ENCODE measurements at regions not wholly inside any gene's neighbourhood (a gene's known extent, or its start where the extent isn't known, plus 50 kb on each side); places are given as distances from the start of the nearest gene placed in this dataset.
A peak's percentile ranks its signal among the peaks of the same experiment; 100 is the strongest.

- H3K4me3 ChIP-seq (ENCODE audit: low read length), result no peak overlapping the region
- TF ChIP-seq CTCF (IDR thresholded peaks at IDR 0.05; ENCODE audit: insufficient read depth, low read depth, low read length, missing control alignments), result no peak
- peak; percentile 22 for DNase-seq (ENCODE audit: low read depth)
Measured at GRCh38 chr18:56545464-56545863, 92.9 kb downstream of the TXNL1 start.

GRCh38 chr18:56542476-56542875, 95.9 kb downstream of the TXNL1 start:
- no peak for TF ChIP-seq CTCF (IDR thresholded peaks at IDR 0.05; ENCODE audit: insufficient read depth, low read depth, low read length, missing control alignments)
- no peak overlapping the region for H3K4me3 ChIP-seq (ENCODE audit: low read length)
- DNase-seq (ENCODE audit: low read depth), result no peak

- TF ChIP-seq CTCF (IDR thresholded peaks at IDR 0.05; ENCODE audit: insufficient read depth, low read depth, low read length, missing control alignments), result no peak
- H3K4me3 ChIP-seq (ENCODE audit: low read length), result no peak overlapping the region
- no peak for DNase-seq (ENCODE audit: low read depth)
Measured at GRCh38 chr18:56541793-56542192, 96.6 kb downstream of the TXNL1 start.

GRCh38 chr18:56541340-56541739, 97.1 kb downstream of the TXNL1 start:
- H3K4me3 ChIP-seq (ENCODE audit: low read length), result no peak overlapping the region
- TF ChIP-seq CTCF (IDR thresholded peaks at IDR 0.05; ENCODE audit: insufficient read depth, low read depth, low read length, missing control alignments), result no peak
- DNase-seq (ENCODE audit: low read depth), result no peak

- TF ChIP-seq CTCF (IDR thresholded peaks at IDR 0.05; ENCODE audit: insufficient read depth, low read depth, low read length, missing control alignments), result no peak
- DNase-seq (ENCODE audit: low read depth), result no peak
- no peak overlapping the region for H3K4me3 ChIP-seq (ENCODE audit: low read length)
Measured at GRCh38 chr18:56538746-56539145, 99.6 kb downstream of the TXNL1 start.

- no peak overlapping the region for H3K4me3 ChIP-seq (ENCODE audit: low read length)
- no peak for TF ChIP-seq CTCF (IDR thresholded peaks at IDR 0.05; ENCODE audit: insufficient read depth, low read depth, low read length, missing control alignments)
- DNase-seq (ENCODE audit: low read depth), result peak; percentile 42
Measured at GRCh38 chr18:56532176-56532840, 106.1 kb downstream of the TXNL1 start.

- DNase-seq (ENCODE audit: low read depth), result no peak
- no peak for TF ChIP-seq CTCF (IDR thresholded peaks at IDR 0.05; ENCODE audit: insufficient read depth, low read depth, low read length, missing control alignments)
- no peak overlapping the region for H3K4me3 ChIP-seq (ENCODE audit: low read length)
Measured at GRCh38 chr18:56522816-56523215, 115.6 kb downstream of the TXNL1 start.
